ENCODE measurements at regions not wholly inside any gene's neighbourhood (a gene's known extent, or its start where the extent isn't known, plus 50 kb on each side); places are given as distances from the start of the nearest gene placed in this dataset.

DNA sequence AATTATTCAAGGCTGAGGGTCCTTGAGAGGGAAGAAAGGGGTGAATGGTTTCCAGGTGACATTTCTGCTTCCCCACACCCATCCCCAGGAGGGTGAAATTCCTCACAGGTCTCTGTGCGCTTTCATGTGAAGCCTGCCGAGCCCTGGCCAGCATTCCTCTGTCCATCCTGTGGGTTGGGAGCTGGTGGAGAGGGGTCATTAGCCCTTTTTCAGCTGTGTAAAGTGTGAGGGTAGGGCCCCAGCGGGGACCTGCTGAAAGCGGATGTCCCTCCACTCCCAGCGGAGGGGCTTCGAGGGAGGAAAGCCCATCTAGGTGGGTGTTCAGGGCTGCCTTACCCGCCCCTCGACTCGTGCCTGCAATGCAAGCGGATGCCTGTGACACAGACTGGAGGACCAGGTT, 53.3 kb upstream of the DLX4 start:
- H2BK5ac ChIP-seq (ENCODE audit: low read depth, low read length, poor library complexity, severe bottlenecking) = no peak overlapping the region
- no peaks in the 10 kb centered on the region for H3K9me3 ChIP-seq (ENCODE audit: control insufficient read depth, insufficient read depth, low read length)
- in situ Hi-C loops (cut with MboI; ENCODE audit: low sequenced_read_pairs) = no loop called here
- H4K5ac ChIP-seq (ENCODE audit: low read depth, low read length) = no peak overlapping the region
- no peak overlapping the region for H3K23ac ChIP-seq (ENCODE audit: low read depth, low read length)
- H2BK15ac ChIP-seq (ENCODE audit: low read depth, low read length) = no peak overlapping the region
- H3K79me1 ChIP-seq (ENCODE audit: low read depth in 1 of 2, low read length in 2 of 2) = no peaks in the 10 kb centered on the region
- intact Hi-C loops (cut with micrococcal nuclease) = no loop called here
- no peak overlapping the region for H3K4me3 ChIP-seq (ENCODE audit: insufficient read depth, low read depth, low read length)
- WGBS, 2 experiments (ENCODE audit: extremely low coverage in 2 of 2, insufficient read length in 1 of 2) = 24% methylated on average over 8 of the region's 10 CpGs; no CpG with 5 or more reads in 1 of the 2 experiments
- H3K4ac ChIP-seq (ENCODE audit: low read depth, low read length) = no peak overlapping the region
- DNase-seq = no peak
- H3K27me3 ChIP-seq (ENCODE audit: control insufficient read depth, insufficient read depth, low read length) = peaks cover 85% of the 10 kb centered on the region
- no peak overlapping the region for H2BK120ac ChIP-seq (ENCODE audit: low read depth, low read length)
- no peaks in the 10 kb centered on the region for H3K4me1 ChIP-seq (ENCODE audit: control insufficient read depth, insufficient read depth, low read length)
- no peak overlapping the region for H3K14ac ChIP-seq (replicated peaks; ENCODE audit: low read depth, low read length)
- CTCF ChIA-PET = interaction anchor here (0.7 kb wide), 1 partner anchor 36 kb away, joined by 3 read pairs; no protein-coding TSS in a partner anchor
- H3K27ac ChIP-seq (ENCODE audit: insufficient read depth, low read length) = no peak overlapping the region
- TF ChIP-seq CEBPB (IDR thresholded peaks at IDR 0.05; ENCODE audit: low read depth, low read length) (no peak), FOS (IDR thresholded peaks at IDR 0.05; ENCODE audit: low read depth, low read length) (no peak), MXI1 (IDR thresholded peaks at IDR 0.05; ENCODE audit: borderline replicate concordance, low read depth, low read length) (no peak), CTCF (conservative IDR thresholded peaks at IDR 0.05; ENCODE audit: low read depth, low read length) (no peak), RFX5 (IDR thresholded peaks at IDR 0.05; ENCODE audit: low read depth, low read length) (no peak), MAZ (IDR thresholded peaks at IDR 0.05; ENCODE audit: borderline replicate concordance, low read depth, low read length) (no peak), RAD21 (IDR thresholded peaks at IDR 0.05; ENCODE audit: low read length) (no peak), RCOR1 (IDR thresholded peaks at IDR 0.05; ENCODE audit: insufficient replicate concordance, low read length) (no peak)
- H4K8ac ChIP-seq (ENCODE audit: low read depth in 2 of 2, low read length in 2 of 2) = no peak overlapping the region
- dilution Hi-C loops (cut with HindIII; ENCODE audit: low sequenced_read_pairs, unreplicated experiment) = no loop called here
- H2AK5ac ChIP-seq (ENCODE audit: low read depth, low read length) = no peak overlapping the region
- no peak overlapping the region for H3K18ac ChIP-seq (ENCODE audit: low read depth, low read length)
- no TSS peak for BruUV-seq (replicated peaks)
- no peak overlapping the region for H3K56ac ChIP-seq (ENCODE audit: extremely low read depth, insufficient read depth, low read length)
- no peak overlapping the region for H3K4me2 ChIP-seq (ENCODE audit: low read depth, low read length)
- H3K9ac ChIP-seq (ENCODE audit: low read depth, low read length) = no peak overlapping the region
- no peak for ATAC-seq (ENCODE audit: low read depth)
- no peak overlapping the region for H2AFZ ChIP-seq (replicated peaks; ENCODE audit: low read length, poor library complexity)
- H4K91ac ChIP-seq (ENCODE audit: insufficient read depth, low read depth, low read length) = no peak overlapping the region
- no peaks in the 10 kb centered on the region for H3K9me1 ChIP-seq (ENCODE audit: insufficient read depth, low read length)
- H2AK9ac ChIP-seq (replicated peaks; ENCODE audit: low read depth, low read length, poor library complexity) = no peak overlapping the region
- H4K20me1 ChIP-seq (ENCODE audit: insufficient read depth, low read length) = no peaks in the 10 kb centered on the region
- H2BK20ac ChIP-seq (ENCODE audit: low read depth, low read length) = no peak overlapping the region
- no peaks in the 10 kb centered on the region for H3K36me3 ChIP-seq (ENCODE audit: control insufficient read depth, insufficient read depth, low read length)
- POLR2A ChIA-PET (ENCODE audit: unreplicated experiment) = no interaction called here

Data from IMR-90 (cell line).